ENCODE measurements at regions not wholly inside any gene's neighbourhood (a gene's known extent, or its start where the extent isn't known, plus 50 kb on each side); places are given as distances from the start of the nearest gene placed in this dataset.
"Not testable (repeated sequence)": the region's sequence is repeated elsewhere in the genome, so short reads cannot be mapped to it uniquely, and the experiment has no call there.

- H3K9me3 Mint-ChIP-seq: peaks cover 0 to 28% (median 15%) of the 10 kb centered on the region in 8 donors
- H3K4me1 Mint-ChIP-seq: no peaks in the 10 kb centered on the region
- no peak for DNase-seq
- H3K36me3 ChIP-seq (ENCODE audit: insufficient read depth, low read length): no peaks in the 10 kb centered on the region
- no peak overlapping the region for H3K4me3 ChIP-seq (ENCODE audit: low read length in 2 of 2)
- H3K27ac Mint-ChIP-seq: no peak overlapping the region
- H3K36me3 Mint-ChIP-seq: no peaks in the 10 kb centered on the region
- intact Hi-C loops (cut with micrococcal nuclease): no loop called here
- CTCF ChIA-PET (ENCODE audit: partially characterized antibody): no interaction called here
- H3K27me3 ChIP-seq (ENCODE audit: insufficient read depth, low read length): no peaks in the 10 kb centered on the region
- no peaks in the 10 kb centered on the region for H3K9me3 ChIP-seq (ENCODE audit: control insufficient read depth in 1 of 2, low read length in 2 of 2)
- no peaks in the 10 kb centered on the region for H3K4me1 ChIP-seq (ENCODE audit: insufficient read depth, low read length)
- H3K4me3 Mint-ChIP-seq: no peak overlapping the region
- no peaks in the 10 kb centered on the region for H3K27me3 Mint-ChIP-seq
- H3K27ac ChIP-seq (ENCODE audit: low read depth, low read length): no peak overlapping the region
- POLR2A ChIA-PET (ENCODE audit: partially characterized antibody): no interaction called here
Measured at GRCh38 chr18:28743115-28743514, 566.2 kb upstream of the CDH2 start.

- no peaks in the 10 kb centered on the region for H3K27me3 Mint-ChIP-seq
- H3K4me1 Mint-ChIP-seq: no peaks in the 10 kb centered on the region
- no peak overlapping the region for H3K27ac Mint-ChIP-seq
- H3K36me3 ChIP-seq (ENCODE audit: insufficient read depth, low read length): no peaks in the 10 kb centered on the region
- H3K27me3 ChIP-seq (ENCODE audit: insufficient read depth, low read length): no peaks in the 10 kb centered on the region
- H3K9me3 ChIP-seq (ENCODE audit: control insufficient read depth in 1 of 2, low read length in 2 of 2): no peaks in the 10 kb centered on the region
- DNase-seq: no peak
- no peak overlapping the region for H3K4me3 Mint-ChIP-seq
- CTCF ChIA-PET (ENCODE audit: partially characterized antibody): no interaction called here
- H3K9me3 Mint-ChIP-seq: peaks cover 0 to 22% (median 16%) of the 10 kb centered on the region in 8 donors
- intact Hi-C loops (cut with micrococcal nuclease): no loop called here
- H3K27ac ChIP-seq (ENCODE audit: low read depth, low read length): no peak overlapping the region
- no peak overlapping the region for H3K4me3 ChIP-seq (ENCODE audit: low read length in 2 of 2)
- H3K4me1 ChIP-seq (ENCODE audit: insufficient read depth, low read length): no peaks in the 10 kb centered on the region
- no peaks in the 10 kb centered on the region for H3K36me3 Mint-ChIP-seq
- POLR2A ChIA-PET (ENCODE audit: partially characterized antibody): no interaction called here
Measured at GRCh38 chr18:28740575-28740974, 563.6 kb upstream of the CDH2 start.

GRCh38 chr18:28736951-28737350 lies 560.0 kb upstream of the CDH2 start:
- Histone ChIP-seq H3K27ac (ENCODE audit: low read depth, low read length) (no peak overlapping the region), H3K9me3 (ENCODE audit: control insufficient read depth in 1 of 2, low read length in 2 of 2) (no peaks in the 10 kb centered on the region), H3K4me3 (ENCODE audit: low read length in 2 of 2) (no peak overlapping the region), H3K36me3 (ENCODE audit: insufficient read depth, low read length) (no peaks in the 10 kb centered on the region), H3K27me3 (ENCODE audit: insufficient read depth, low read length) (no peaks in the 10 kb centered on the region), H3K4me1 (ENCODE audit: insufficient read depth, low read length) (no peaks in the 10 kb centered on the region)
- Mint-ChIP-seq H3K27me3 (no peaks in the 10 kb centered on the region), H3K27ac (no peak overlapping the region), H3K4me1 (no peaks in the 10 kb centered on the region), H3K9me3 (peaks cover 2 to 27% (median 15%) of the 10 kb centered on the region in 8 donors), H3K36me3 (no peaks in the 10 kb centered on the region), H3K4me3 (no peak overlapping the region)
- ChIA-PET CTCF (ENCODE audit: partially characterized antibody) (no interaction called here), POLR2A (ENCODE audit: partially characterized antibody) (no interaction called here)
- no peak for DNase-seq
- intact Hi-C loops (cut with micrococcal nuclease): no loop called here

- intact Hi-C loops (cut with micrococcal nuclease): no loop called here
- no peak for DNase-seq
- Histone ChIP-seq H3K4me3 (ENCODE audit: low read length in 2 of 2) (no peak overlapping the region), H3K36me3 (ENCODE audit: insufficient read depth, low read length) (no peaks in the 10 kb centered on the region), H3K4me1 (ENCODE audit: insufficient read depth, low read length) (no peaks in the 10 kb centered on the region), H3K9me3 (ENCODE audit: control insufficient read depth in 1 of 2, low read length in 2 of 2) (no peaks in the 10 kb centered on the region), H3K27me3 (ENCODE audit: insufficient read depth, low read length) (no peaks in the 10 kb centered on the region), H3K27ac (ENCODE audit: low read depth, low read length) (no peak overlapping the region)
- peaks cover 2 to 28% (median 15%) of the 10 kb centered on the region in 8 donors for H3K9me3 Mint-ChIP-seq
- no peaks in the 10 kb centered on the region for H3K4me1 Mint-ChIP-seq
- ChIA-PET POLR2A (ENCODE audit: partially characterized antibody) (no interaction called here), CTCF (ENCODE audit: partially characterized antibody) (no interaction called here)
- no peaks in the 10 kb centered on the region for H3K36me3 Mint-ChIP-seq
- H3K4me3 Mint-ChIP-seq: no peak overlapping the region
- H3K27ac Mint-ChIP-seq: no peak overlapping the region
- H3K27me3 Mint-ChIP-seq: no peaks in the 10 kb centered on the region
Measured at GRCh38 chr18:28736223-28736622, 559.3 kb upstream of the CDH2 start.

GRCh38 chr18:28735731-28736130 lies 558.8 kb upstream of the CDH2 start:
- POLR2A ChIA-PET (ENCODE audit: partially characterized antibody): no interaction called here

GRCh38 chr18:28729321-28729720 lies 552.4 kb upstream of the CDH2 start:
- H3K4me1 Mint-ChIP-seq: no peaks in the 10 kb centered on the region
- peaks cover 2 to 22% (median 12%) of the 10 kb centered on the region in 8 donors for H3K9me3 Mint-ChIP-seq

More at GRCh38 chr18:28735731-28736130, 558.8 kb upstream of the CDH2 start:
- H3K36me3 Mint-ChIP-seq: no peaks in the 10 kb centered on the region
- Histone ChIP-seq H3K4me1 (ENCODE audit: insufficient read depth, low read length) (no peaks in the 10 kb centered on the region), H3K27ac (ENCODE audit: low read depth, low read length) (no peak overlapping the region), H3K27me3 (ENCODE audit: insufficient read depth, low read length) (no peaks in the 10 kb centered on the region), H3K4me3 (ENCODE audit: low read length in 2 of 2) (no peak overlapping the region), H3K36me3 (ENCODE audit: insufficient read depth, low read length) (no peaks in the 10 kb centered on the region), H3K9me3 (ENCODE audit: control insufficient read depth in 1 of 2, low read length in 2 of 2) (no peaks in the 10 kb centered on the region)
- CTCF ChIA-PET (ENCODE audit: partially characterized antibody): no interaction called here
- no peaks in the 10 kb centered on the region for H3K4me1 Mint-ChIP-seq
- H3K4me3 Mint-ChIP-seq: no peak overlapping the region
- no peak overlapping the region for H3K27ac Mint-ChIP-seq
- DNase-seq: no peak
- H3K27me3 Mint-ChIP-seq: no peaks in the 10 kb centered on the region
- peaks cover 2 to 26% (median 14%) of the 10 kb centered on the region in 8 donors for H3K9me3 Mint-ChIP-seq
- intact Hi-C loops (cut with micrococcal nuclease): no loop called here

GRCh38 chr18:28728891-28729290 lies 552.0 kb upstream of the CDH2 start:
- POLR2A ChIA-PET (ENCODE audit: partially characterized antibody): no interaction called here
- intact Hi-C loops (cut with micrococcal nuclease): no loop called here
- H3K36me3 ChIP-seq (ENCODE audit: insufficient read depth, low read length): no peaks in the 10 kb centered on the region
- no peak overlapping the region for H3K4me3 ChIP-seq (ENCODE audit: low read length in 2 of 2)
- peaks cover 0 to 4% of the 10 kb centered on the region in 2 donors for H3K9me3 ChIP-seq (ENCODE audit: control insufficient read depth in 1 of 2, low read length in 2 of 2)
- no peaks in the 10 kb centered on the region for H3K4me1 ChIP-seq (ENCODE audit: insufficient read depth, low read length)
- H3K4me1 Mint-ChIP-seq: no peaks in the 10 kb centered on the region
- no peaks in the 10 kb centered on the region for H3K27me3 Mint-ChIP-seq
- H3K27ac ChIP-seq (ENCODE audit: low read depth, low read length): no peak overlapping the region
- no peak overlapping the region for H3K27ac Mint-ChIP-seq
- H3K9me3 Mint-ChIP-seq: peaks cover 2 to 22% (median 12%) of the 10 kb centered on the region in 8 donors
- no peak overlapping the region for H3K4me3 Mint-ChIP-seq
- DNase-seq: no peak
- CTCF ChIA-PET (ENCODE audit: partially characterized antibody): no interaction called here
- no peaks in the 10 kb centered on the region for H3K36me3 Mint-ChIP-seq
- no peaks in the 10 kb centered on the region for H3K27me3 ChIP-seq (ENCODE audit: insufficient read depth, low read length)

More at GRCh38 chr18:28729321-28729720, 552.4 kb upstream of the CDH2 start:
- Histone ChIP-seq H3K27me3 (ENCODE audit: insufficient read depth, low read length) (no peaks in the 10 kb centered on the region), H3K4me3 (ENCODE audit: low read length in 2 of 2) (no peak overlapping the region), H3K4me1 (ENCODE audit: insufficient read depth, low read length) (no peaks in the 10 kb centered on the region), H3K27ac (ENCODE audit: low read depth, low read length) (no peak overlapping the region), H3K9me3 (ENCODE audit: control insufficient read depth in 1 of 2, low read length in 2 of 2) (peaks cover 0 to 4% of the 10 kb centered on the region in 2 donors), H3K36me3 (ENCODE audit: insufficient read depth, low read length) (no peaks in the 10 kb centered on the region)
- no peak for DNase-seq
- Mint-ChIP-seq H3K36me3 (no peaks in the 10 kb centered on the region), H3K27me3 (no peaks in the 10 kb centered on the region), H3K27ac (no peak overlapping the region), H3K4me3 (no peak overlapping the region)
- ChIA-PET POLR2A (ENCODE audit: partially characterized antibody) (no interaction called here), CTCF (ENCODE audit: partially characterized antibody) (no interaction called here)
- intact Hi-C loops (cut with micrococcal nuclease): no loop called here

- H3K36me3 Mint-ChIP-seq; H3K4me3 ChIP-seq (ENCODE audit: low read length in 2 of 2); DNase-seq; H3K27ac ChIP-seq (ENCODE audit: low read depth, low read length); H3K36me3 ChIP-seq (ENCODE audit: insufficient read depth, low read length); H3K27me3 Mint-ChIP-seq; CTCF ChIA-PET (ENCODE audit: partially characterized antibody); POLR2A ChIA-PET (ENCODE audit: partially characterized antibody); H3K27ac Mint-ChIP-seq; H3K4me1 Mint-ChIP-seq; intact Hi-C loops (cut with micrococcal nuclease); H3K9me3 ChIP-seq (ENCODE audit: control insufficient read depth in 1 of 2, low read length in 2 of 2); H3K4me1 ChIP-seq (ENCODE audit: insufficient read depth, low read length); H3K27me3 ChIP-seq (ENCODE audit: insufficient read depth, low read length): not testable (repeated sequence)
- Mint-ChIP-seq H3K4me3 (peak overlapping the region in 1 of 8 donors; percentile 42), H3K9me3 (peaks cover 0 to 21% (median 8%) of the 10 kb centered on the region in 8 donors)
Measured at GRCh38 chr18:28727189-28727588, 550.3 kb upstream of the CDH2 start.

Data from CD4-positive, alpha-beta memory T cell (primary cell).